Esophagus squamous epithelium (tissue), 4 donors: ENCODE measurements at regions not wholly inside any gene's neighbourhood (a gene's known extent, or its start where the extent isn't known, plus 50 kb on each side); places are given as distances from the start of the nearest gene placed in this dataset.

Experiments
- CTCF ChIP-seq, 6 experiments: fragments of 450-650 bp in 4 of 6; fragments of 200-600 bp in 2 of 6; sonication (generic) in 2 of 6; IDR thresholded peaks; one replicate each; pipeline ENCODE4 v1.5.1; 2016 to 2019; ENCODE audit warnings: antibody characterized with exemption in 6 of 6, mild to moderate bottlenecking in 4 of 6, moderate library complexity in 4 of 6
- POLR2A ChIP-seq, 4 donors: fragments of 450-650 bp; IDR thresholded peaks; one replicate each; pipeline ENCODE4 v1.6.1; 2017; ENCODE audit warnings: antibody characterized with exemption in 4 of 4, mild to moderate bottlenecking in 4 of 4, moderate library complexity in 3 of 4

GRCh38 chr5:112682621-112683061 is 55.0 kb upstream of the APC start:
- TF ChIP-seq CTCF (IDR thresholded peaks at IDR 0.05) (no peak), POLR2A (IDR thresholded peaks at IDR 0.05) (no peak)
